ENCODE measurements at regions not wholly inside any gene's neighbourhood (a gene's known extent, or its start where the extent isn't known, plus 50 kb on each side); places are given as distances from the start of the nearest gene placed in this dataset.

DNA sequence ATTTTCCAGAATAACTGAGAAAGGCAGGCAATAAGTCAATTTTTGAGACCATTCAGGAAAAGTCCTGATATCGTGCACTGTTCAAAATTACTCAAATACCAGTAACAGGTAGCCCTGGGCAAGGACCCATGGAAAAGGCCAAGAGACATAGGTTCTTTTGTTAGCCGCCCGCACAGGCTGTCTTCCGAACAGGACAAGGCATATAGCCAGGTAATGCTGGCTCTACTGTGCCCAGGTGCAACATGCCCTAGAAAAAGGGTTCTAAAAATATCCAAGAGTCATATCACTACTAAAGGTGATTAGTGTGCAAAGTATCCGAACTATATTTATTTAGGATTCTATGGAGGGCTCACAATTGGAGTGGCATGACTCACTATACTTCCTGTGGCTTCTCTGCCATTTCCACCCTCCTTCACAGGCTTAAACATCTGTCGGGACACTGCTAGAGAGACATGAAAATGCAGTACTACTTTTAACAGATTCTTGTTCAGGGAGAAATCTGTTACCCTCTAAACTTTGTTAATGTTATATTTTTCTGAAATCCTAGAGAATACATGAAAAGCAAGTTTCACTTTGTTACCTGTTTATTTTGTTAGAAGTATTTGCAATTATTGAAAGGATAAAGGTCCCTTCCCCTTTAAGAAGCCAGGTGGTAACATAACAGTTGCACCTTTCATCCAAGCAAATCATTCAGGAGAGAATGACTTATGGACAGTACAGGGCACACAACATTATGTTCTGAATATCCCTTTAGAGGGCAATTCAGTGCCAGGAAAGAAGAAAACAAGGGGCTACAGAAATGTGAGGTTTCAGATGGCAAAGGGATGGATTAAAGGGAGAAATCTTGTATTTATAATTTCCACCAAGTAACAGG lies 293.3 kb upstream of the THBS1 start:
- DNase-seq = peak; percentile 65

DNA sequence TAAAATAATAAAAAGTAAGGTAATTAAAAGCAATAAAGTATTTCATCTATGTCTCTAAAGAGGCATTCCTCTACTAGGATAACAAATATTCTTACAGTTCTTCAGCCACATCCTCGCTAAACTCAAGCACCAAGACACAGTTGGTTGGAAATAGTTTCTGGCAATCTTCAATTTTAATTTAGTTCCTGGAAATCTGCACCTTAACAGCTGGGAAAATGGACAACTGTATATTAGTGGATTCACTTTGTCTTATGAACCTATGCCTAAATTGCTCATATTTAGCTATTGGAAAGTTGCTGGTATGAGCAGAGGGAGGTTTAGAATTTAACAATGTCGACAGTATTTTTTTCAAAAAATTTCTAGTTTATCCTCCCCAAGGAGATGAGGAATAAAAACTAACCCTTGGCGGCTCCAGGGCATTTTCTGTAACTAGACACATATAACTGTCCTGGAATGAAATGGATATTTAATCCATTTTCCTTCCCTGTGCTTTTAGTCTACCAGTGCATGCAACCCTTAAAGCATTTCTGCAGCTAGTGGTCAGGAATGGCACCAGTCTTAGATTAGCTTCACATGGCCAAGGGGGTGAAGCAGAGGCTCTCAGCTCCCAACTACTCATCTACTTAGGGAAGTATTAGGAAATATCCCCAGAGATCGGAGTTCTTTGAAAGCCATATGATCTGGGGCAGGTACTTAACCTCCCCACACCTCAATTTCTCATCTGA lies 290.0 kb upstream of the THBS1 start:
- DNase-seq = no peak

DNA sequence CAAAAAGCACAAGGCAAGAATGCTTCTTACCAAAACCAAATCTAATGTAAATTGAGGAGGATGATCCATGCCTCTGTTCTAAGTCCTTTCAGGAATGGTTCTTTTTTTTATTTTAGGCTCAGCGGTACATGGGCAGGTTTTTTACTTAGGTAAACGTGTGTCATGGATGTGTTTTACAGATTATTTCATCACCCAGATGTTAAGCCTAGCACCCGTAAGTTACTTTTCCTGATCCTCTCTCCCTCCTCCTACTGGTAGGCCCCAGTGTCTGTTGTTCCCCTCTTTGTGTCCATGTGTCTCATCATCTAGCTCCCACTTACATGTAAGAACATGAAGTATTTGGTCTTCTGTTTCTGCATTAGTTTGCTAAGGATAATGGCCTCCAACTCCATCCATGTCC lies 289.2 kb upstream of the THBS1 start:
- DNase-seq = no peak

DNA sequence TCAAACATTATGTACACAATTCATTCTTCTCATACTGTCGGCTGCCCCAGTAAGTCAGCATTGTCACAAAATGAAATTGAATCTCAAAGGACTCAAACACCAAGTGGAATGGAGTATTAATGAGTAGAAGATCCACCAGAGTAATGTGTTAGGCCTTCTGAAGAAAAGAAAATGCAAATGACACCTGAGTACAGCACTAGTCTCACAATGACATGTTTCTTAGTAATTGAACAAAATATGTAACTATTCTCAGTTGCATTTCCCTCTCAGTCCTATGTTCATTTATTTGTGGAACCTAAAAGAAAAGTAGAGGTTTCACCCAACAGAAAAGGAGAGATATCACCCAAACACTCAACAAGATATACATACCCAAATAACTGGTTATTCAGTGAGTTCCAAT lies 283.9 kb upstream of the THBS1 start:
- DNase-seq = no peak

DNA sequence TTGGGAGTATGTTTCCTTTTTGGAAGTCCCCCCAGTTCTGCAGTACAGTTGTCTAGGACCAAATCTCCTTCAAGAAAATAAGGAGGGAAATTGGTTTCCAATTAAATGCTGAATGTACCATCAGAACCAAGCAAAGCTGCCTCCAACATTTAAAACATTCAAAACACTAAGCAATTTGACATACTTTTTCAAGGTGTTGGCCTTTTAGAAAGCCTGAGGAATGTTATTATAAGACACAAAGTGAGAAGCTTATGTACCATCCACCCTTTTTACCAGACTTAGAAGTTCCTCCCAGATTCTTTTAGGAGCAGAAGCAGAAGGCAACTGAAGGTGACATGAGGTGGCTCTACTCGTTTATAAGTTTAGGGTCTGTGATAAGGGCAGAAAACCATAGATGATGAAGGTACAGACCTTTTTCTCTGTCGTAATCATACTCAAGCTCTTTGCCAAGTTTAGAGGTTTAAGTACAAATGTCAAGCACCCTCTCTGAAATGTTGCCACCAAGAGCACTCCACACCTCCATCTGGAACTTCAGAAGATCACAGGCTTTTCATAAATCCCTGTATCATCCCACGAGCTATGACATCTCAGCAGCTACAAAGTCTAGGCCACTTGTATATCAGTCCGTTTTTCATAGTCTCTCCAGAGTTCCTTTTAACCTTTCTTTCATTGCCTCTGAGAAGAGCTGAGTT lies 282.5 kb upstream of the THBS1 start:
- no peak for DNase-seq

DNA sequence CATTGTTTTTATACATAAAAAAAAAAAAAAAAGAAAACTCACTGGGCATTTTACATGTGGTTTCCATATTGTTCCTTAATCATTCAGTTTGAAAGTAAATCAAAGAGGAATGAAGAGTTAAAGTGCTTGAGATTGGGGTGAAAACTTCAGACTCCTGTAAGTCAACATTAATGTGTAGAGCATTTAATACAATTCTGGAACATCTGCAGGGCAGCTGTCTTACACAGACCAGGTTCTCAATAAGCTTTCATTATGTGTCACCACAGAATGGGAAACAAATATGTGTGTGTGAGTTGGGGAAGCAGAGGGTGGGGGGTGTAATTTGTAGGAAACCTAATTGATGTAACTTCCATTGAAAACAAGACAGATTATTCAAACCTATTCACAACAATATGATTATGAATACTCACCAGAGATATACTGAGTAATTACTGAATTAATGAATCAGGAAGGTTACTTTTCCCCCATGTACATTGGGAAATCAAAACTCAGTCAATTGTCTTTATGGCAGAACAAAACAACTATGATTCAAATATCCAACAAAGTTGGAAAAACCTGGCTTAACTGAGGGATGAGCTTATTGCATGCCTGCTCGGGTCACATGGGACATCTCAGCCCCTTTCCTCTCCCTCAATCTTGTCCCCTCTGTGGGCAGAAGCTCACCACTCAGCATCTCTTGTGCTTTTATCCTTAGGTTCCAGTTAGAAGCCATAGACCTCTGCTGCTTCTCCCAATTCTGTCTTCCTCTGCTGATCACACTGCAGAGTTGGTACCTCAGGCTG lies 281.2 kb upstream of the THBS1 start:
- peak; percentile 94 for DNase-seq

DNA sequence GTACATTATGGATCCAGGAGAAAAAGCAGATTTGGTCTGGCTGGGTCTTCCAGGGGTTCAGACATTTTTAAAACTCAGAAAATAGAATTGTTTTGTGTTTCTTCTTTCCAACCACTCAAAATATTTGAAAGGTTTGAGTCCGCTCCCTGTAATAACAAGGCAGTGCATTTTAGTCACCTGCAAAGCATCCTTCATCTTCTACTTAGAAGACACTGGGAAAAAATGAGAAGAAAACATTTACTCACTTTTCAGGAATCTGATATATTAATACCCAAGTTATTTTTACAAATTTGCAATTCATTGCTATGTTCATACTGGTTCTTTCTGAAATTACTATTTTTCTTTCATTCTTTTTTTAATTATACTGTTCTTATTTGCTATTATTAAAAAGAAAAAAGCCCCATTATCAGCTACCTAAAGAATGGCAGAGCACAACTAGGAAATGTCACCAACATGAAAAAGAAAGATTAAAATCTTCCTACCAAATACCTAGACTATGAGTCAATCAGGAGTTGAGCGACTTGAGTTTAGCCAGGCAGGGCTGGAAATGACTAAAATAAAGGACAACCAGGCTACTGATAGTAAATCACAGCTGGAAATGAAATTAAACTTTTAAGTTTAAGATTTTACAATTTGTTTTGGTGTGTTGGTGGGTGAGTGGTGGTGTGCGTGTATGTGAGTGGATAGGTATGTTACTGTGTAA lies 280.3 kb upstream of the THBS1 start:
- peak; percentile 82 for DNase-seq

DNA sequence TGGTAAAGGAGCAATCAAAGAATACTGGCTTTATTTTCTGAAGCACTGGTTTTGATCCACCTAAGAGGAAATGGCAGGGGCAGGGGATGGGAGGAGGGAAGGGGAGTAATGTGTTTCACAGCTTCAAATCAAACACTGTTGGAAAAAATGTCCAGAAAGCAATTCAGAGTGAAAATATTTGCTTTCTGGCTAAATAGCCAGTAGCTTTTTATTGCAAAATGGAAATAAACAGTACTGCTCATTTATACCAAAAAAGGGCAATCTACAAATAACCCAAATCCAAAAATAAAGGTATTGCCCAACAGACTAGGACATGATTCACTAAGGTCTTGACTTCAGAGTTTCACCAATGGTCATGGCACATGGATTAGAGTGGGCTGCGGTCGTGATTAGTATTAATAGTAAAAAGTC lies 279.3 kb upstream of the THBS1 start:
- peak; percentile 77 for DNase-seq

DNA sequence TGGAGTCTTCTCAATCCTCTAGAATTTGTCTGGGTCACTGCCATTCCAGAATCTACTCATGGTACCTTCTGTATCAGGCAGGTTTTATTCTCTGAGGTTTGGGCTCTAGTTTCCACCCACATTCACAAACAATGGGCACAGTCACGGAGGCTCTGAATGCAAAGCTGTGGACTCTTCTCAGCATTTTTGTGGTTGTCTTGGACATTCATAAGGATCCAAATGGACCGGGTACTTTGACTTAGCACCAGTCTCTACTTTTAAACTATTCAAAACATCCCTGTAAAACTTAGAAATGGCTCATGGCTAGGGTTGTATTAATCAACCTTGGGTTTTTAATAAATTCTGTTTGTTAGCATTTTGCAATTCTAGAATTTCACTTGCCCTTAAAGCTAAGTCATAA lies 277.9 kb upstream of the THBS1 start:
- DNase-seq = no peak

DNA sequence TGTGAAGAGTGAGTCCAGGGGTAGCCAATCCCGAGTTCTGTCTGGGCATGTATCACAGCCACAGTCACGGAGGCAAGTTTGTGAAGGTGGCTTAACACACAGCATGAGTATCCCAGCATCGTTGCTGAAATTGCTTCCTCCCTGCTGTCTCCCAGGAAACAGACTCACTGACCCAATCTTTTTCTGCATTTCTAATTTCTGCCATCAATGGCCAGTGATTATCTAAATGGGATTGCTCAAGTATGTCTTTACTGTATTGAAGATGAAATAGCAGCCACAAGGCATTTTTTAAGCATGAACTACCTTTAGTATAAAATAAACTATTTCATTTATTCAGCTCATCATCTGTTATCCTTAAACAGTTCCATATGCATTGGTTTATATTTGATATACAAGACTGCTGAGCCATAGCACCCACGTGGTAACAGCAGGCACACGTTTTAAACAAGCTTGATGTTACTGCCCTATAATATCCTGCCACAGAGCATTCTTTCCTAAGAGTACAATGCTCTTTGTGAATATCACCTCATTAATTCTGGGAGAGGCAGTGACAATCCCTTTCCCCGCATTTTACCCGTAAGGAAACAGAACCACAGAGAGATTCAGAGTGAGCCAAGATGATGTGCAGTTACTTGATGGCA lies 276.6 kb upstream of the THBS1 start:
- DNase-seq = peak; percentile 99

DNA sequence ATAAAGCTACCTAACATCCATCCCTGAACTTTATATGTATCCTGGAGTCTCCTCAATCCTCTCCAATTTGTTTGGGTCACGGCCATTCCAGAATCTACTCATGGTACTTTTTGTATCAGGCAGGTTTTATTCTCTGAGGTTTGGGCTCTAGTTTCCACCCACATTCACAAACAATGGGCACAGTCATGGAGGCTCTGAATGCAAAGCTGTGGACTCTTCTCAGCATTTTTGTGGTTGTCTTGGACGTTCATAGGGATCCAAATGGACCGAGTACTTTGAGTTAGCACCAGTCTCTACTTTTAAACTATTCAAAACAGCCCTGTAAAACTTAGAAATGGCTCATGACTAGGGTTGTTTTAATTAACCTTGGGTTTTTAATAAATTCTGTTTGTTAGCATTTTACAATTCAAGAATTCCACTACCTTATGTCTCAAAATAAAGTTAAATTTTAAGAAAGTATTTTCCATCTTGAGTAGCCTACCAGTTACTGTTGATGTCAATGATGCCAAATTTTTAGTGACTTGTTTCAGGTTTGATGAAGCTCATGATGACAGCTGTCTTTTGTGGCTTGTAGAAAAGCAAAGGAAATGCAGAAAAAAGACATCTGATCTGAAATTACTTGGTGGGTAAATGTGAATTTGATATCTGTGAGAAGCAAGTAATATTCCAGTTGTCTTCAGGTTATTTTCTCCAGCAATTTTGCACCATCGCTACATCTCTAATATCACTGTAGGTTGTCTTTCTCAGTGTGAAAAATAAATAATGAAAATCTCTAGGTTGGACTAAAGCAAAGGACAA lies 275.7 kb upstream of the THBS1 start:
- DNase-seq = no peak

DNA sequence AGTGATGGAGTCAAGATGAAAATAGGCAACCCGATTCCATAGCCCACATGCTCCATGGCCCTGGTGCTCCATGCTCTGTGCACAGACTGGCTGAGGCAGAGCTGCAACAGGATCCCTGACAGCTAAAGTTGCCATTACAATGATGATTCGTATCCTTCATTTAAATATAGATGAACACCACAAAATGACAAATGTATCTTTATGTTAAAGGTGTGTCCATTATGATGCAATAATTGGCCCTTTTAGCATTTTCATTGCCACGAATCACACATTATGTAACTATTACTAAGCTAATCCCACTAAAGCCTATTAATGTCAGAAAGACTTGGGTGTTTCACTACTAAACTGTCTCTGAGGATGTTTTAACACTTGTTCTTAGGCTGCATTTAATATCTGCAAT lies 270.2 kb upstream of the THBS1 start:
- DNase-seq = peak; percentile 82

DNA sequence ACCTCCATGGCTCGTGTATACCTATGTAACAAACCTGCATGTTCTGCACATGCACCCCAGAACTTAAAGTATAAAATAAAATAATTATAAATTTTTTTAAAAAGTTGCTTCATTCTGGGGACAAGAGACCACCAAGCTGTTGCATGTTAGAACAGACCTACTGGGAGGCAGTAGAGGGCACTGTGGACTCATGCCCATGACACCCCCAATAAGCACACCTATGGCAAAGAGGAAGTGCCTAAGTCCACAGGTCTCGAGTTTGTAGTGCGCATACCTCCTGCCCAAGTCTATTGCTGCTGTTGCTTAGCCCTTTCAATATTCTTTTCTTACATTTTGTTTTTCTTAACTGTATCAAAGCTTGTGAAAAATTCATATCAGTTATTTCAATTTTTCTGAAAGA lies 267.9 kb upstream of the THBS1 start:
- no peak for DNase-seq

DNA sequence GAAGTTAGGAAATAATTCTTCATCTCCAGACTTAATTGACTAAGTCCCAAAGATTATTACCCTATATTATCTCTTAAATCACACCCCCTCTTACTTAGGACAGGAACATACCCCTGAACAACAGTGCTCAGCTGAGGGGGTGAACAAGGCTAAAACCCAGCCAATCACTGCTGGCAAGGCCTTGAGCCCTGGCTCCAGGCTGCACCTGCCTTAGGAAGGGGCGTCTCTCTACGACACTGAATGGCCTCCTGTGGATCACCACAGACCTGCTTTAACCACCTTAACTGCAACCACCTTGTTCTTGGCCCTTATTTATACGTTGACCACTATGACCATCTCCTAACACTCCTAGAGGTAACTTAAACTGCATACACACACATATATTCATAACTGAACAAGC lies 267.4 kb upstream of the THBS1 start:
- DNase-seq = no peak

DNA sequence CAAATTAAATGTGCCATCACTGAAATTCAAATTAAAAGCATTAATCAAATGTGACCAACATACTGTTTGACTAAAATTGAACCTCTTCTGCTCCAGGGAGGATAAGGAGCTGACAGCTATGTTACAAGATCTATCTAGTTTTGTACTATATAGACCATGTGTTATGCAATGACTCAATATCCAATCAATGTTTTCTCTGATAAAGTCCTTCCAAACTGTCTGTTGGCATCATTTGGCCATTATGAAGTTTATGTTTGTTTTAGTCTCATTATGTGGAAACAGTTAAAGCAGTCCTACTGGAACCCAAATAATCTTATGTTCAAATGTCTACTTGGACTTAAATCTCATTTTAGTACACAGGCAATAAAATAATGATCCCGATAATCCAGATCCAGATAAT lies 267.0 kb upstream of the THBS1 start:
- no peak for DNase-seq

DNA sequence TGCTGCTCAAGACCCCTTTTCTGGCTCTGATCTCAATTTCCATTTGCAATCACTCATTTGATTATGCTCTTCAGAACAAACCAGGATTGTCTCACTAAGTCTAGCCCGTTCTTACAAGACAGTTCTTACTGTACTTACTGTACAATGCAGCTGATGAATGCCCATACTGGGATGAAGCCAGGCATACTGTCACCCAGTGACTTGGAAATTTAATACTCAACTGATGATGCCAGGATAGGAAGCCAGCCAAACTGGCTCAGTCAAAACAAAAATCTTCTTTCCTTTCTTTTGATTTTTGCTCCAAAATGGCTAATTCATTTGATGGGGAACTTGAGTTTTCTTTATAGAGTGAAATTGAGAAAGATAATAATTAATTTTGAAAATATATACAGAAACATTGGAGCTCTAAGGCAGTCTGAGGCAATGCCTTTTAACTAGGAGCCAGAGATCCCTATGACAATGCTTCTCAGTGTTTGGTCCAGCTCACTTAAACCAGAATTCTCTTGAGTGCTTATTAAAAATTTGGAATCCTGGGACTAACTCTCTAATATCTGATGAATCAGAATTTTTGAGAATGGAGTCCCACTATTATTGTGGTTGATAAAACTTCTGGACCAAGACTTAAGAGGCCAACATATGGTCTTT lies 265.6 kb upstream of the THBS1 start:
- DNase-seq = no peak

DNA sequence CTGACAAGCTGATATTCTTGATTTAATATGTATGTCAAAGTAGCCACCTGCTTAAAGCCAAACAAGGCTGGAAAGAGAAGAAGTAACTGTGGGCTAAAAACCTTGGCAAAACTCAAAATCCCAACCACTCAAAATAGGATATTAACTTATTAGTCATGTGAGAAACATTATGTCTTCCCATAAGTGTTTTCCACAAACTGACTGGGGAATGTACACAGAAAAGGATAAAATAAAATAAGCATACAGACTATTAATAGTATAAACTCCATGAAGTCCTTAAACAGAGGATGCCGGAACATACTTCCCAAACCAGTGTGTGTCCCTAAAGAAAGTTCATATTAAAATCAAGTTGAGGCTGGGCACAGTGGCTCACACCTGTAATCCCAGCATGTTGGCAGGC lies 263.7 kb upstream of the THBS1 start:
- peak; percentile 34 for DNase-seq

DNA sequence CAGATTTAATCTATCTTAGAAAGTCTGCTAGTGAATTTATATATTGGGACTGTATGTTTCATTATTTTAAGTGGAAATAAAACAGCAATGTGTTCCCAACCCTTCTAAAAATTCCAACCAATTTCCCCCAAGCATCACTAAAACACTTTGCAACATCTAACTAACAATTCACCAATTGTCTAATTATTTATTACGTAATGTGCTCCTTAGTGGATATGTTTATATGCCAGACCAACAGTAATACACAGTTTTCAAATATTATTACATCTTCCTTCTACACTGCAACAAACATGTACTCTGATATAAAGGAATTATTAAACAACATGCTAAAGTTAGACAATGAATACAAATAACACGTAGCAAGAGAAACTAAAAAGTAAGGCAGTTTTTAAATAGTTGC lies 262.6 kb upstream of the THBS1 start:
- DNase-seq = no peak

DNA sequence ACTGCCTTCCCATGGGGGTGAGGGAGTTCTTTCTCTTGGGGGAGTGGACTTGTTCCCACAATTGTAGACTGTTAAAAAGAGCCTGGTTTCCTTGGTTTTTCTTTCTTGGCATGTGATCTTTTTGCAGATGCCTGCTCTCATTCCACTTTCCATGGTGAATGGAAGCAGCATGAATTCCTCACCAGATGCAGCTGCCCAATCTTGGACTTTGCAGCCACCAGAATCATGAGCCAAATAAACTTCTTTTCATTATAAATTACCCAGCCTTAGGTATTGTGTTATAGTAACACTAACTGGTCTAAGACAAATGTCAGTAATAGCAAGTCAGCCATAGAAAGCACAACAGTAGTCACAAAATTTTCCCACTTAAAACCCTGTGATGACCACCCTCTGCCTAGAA lies 260.5 kb upstream of the THBS1 start:
- DNase-seq = no peak

DNA sequence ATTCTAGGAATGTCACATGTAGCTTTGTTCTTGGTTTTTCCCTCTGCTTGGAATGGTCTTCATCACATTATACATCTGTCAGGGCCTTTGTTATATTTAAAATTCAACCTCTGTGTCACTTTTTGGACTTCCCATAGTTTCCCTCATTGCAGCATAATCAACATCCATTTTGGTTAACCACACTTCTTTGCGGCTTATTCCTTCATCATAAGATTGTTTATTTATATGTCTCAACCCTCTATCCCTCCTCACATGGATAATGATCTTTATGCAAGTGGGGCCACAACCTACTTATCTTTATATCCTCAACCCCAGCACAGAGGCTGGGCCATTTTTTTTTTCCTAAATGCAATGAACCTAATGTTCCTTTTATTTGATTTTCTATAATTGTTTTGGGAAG lies 260.0 kb upstream of the THBS1 start:
- no peak for DNase-seq

Measured in fibroblast of skin of abdomen (primary cell).